Liver (tissue), 8 donors: ENCODE measurements at regions not wholly inside any gene's neighbourhood (a gene's known extent, or its start where the extent isn't known, plus 50 kb on each side); places are given as distances from the start of the nearest gene placed in this dataset.

Experiments used
- DNase-seq: peaks from one replicate; pipeline ENCODE4 v3.0.0-alpha.2; 2017; ENCODE audit warnings: low spot score
- H3K27ac ChIP-seq, 2 donors: one replicate each; pipeline ENCODE4 v1.7.0; 2013; ENCODE audit warnings: inconsistent platforms in 2 of 2, low read length in 2 of 2, control low read depth in 1 of 2, low read depth in 1 of 2, mild to moderate bottlenecking in 1 of 2
- H3K27me3 ChIP-seq, 4 donors: one replicate each; pipeline versions ENCODE4 v1.6.1 to v1.7.0; 2013; ENCODE audit warnings: low read length in 3 of 4, inconsistent platforms in 1 of 4, mild to moderate bottlenecking in 1 of 4, moderate library complexity in 1 of 4; ENCODE audit not compliant: control insufficient read depth in 4 of 4, insufficient read depth in 4 of 4
- H3K36me3 ChIP-seq, 4 donors: one replicate each; pipeline versions ENCODE4 v1.6.1 to v1.7.0; 2013; ENCODE audit warnings: low read length in 3 of 4, mild to moderate bottlenecking in 3 of 4, low read depth in 1 of 4, moderate library complexity in 1 of 4; ENCODE audit not compliant: control insufficient read depth in 4 of 4, insufficient read depth in 3 of 4
- H3K4me1 ChIP-seq, 4 donors: one replicate each; pipeline versions ENCODE4 v1.6.1 to v1.7.0; 2013; ENCODE audit warnings: low read length in 3 of 4, mild to moderate bottlenecking in 3 of 4, moderate library complexity in 1 of 4; ENCODE audit not compliant: control insufficient read depth in 4 of 4, insufficient read depth in 4 of 4
- H3K4me3 ChIP-seq, 3 donors: one replicate each; pipeline versions ENCODE4 v1.6.1 to v1.7.0; 2013; ENCODE audit warnings: low read length in 3 of 3, control low read depth in 1 of 3, low read depth in 1 of 3, mild to moderate bottlenecking in 1 of 3
- H3K9ac ChIP-seq, 2 donors: one replicate each; pipeline ENCODE4 v1.7.0; 2013; ENCODE audit warnings: low read length in 2 of 2, mild to moderate bottlenecking in 2 of 2, moderate library complexity in 2 of 2, control low read depth in 1 of 2, low read depth in 1 of 2
- H3K9me3 ChIP-seq, 4 donors: one replicate each; pipeline versions ENCODE4 v1.6.1 to v1.7.0; 2013; ENCODE audit warnings: low read length in 3 of 4; ENCODE audit not compliant: control insufficient read depth in 4 of 4
- ATF3 ChIP-seq: IDR thresholded peaks from 2 replicates; pipeline ENCODE4 v1.6.1; 2016; ENCODE audit warnings: antibody characterized with exemption
- CTCF ChIP-seq: fragments of 150-350 bp; IDR thresholded peaks from 2 replicates; pipeline ENCODE4 v1.5.1; 2017; ENCODE audit warnings: improper control_type of control experiment, low read depth, low read length; ENCODE audit not compliant: missing input control
- EGR1 ChIP-seq, 2 donors: IDR thresholded peaks; 2 replicates each; pipeline ENCODE4 v1.6.1; 2016 to 2018; ENCODE audit warnings: antibody characterized with exemption in 2 of 2, low read depth in 2 of 2
- FOXA1 ChIP-seq: IDR thresholded peaks from 2 replicates; pipeline ENCODE4 v1.6.1; 2016; ENCODE audit warnings: antibody characterized with exemption
- FOXA2 ChIP-seq: IDR thresholded peaks from 2 replicates; pipeline ENCODE4 v1.6.1; 2016; ENCODE audit warnings: antibody characterized with exemption
- GABPA ChIP-seq, 2 donors: IDR thresholded peaks in 1 of 2; conservative IDR thresholded peaks in 1 of 2; 2 replicates each; pipeline ENCODE4 v1.6.1; 2016; ENCODE audit warnings: antibody characterized with exemption in 2 of 2, mild to moderate bottlenecking in 1 of 2, moderate library complexity in 1 of 2
- HNF4A ChIP-seq, 2 donors: conservative IDR thresholded peaks; 2 replicates each; pipeline ENCODE4 v1.6.1; 2016; ENCODE audit warnings: antibody characterized with exemption in 2 of 2, mild to moderate bottlenecking in 2 of 2
- HNF4G ChIP-seq: IDR thresholded peaks from 2 replicates; pipeline ENCODE4 v1.6.1; 2016; ENCODE audit warnings: antibody characterized with exemption
- JUND ChIP-seq, 2 donors: IDR thresholded peaks; 2 replicates each; pipeline ENCODE4 v1.6.1; 2016; ENCODE audit warnings: antibody characterized with exemption in 2 of 2
- NR2F2 ChIP-seq: IDR thresholded peaks from 2 replicates; pipeline ENCODE4 v1.6.1; 2016; ENCODE audit warnings: antibody characterized with exemption
- RAD21 ChIP-seq, 2 donors: IDR thresholded peaks; 2 replicates each; pipeline ENCODE4 v1.6.1; 2016; ENCODE audit warnings: antibody characterized with exemption in 2 of 2, mild to moderate bottlenecking in 2 of 2
- REST ChIP-seq: IDR thresholded peaks from 2 replicates; pipeline ENCODE4 v1.6.1; 2016; ENCODE audit warnings: antibody characterized with exemption, mild to moderate bottlenecking
- RXRA ChIP-seq, 2 donors: IDR thresholded peaks; 2 replicates each; pipeline ENCODE4 v1.6.1; 2017 to 2018; ENCODE audit warnings: antibody characterized with exemption in 2 of 2, mild to moderate bottlenecking in 1 of 2
- SP1 ChIP-seq: IDR thresholded peaks from 2 replicates; pipeline ENCODE4 v1.6.1; 2018; ENCODE audit warnings: antibody characterized with exemption, mild to moderate bottlenecking
- TAF1 ChIP-seq: conservative IDR thresholded peaks from 2 replicates; pipeline ENCODE4 v1.6.1; 2016; ENCODE audit warnings: antibody characterized with exemption, mild to moderate bottlenecking
- YY1 ChIP-seq: IDR thresholded peaks from 2 replicates; pipeline ENCODE4 v1.6.1; 2016; ENCODE audit warnings: antibody characterized with exemption, mild to moderate bottlenecking
- ZBTB33 ChIP-seq: IDR thresholded peaks from 2 replicates; pipeline ENCODE4 v1.6.1; 2016; ENCODE audit warnings: antibody characterized with exemption
- WGBS: extraction: QIAGEN DNeasy Blood & Tissue Kit; methylation state at CpG from one replicate; pipeline ENCODE4 v1.1.7; 2013; 5-methylcytosine and 5-hydroxymethylcytosine counted together
- TF ChIP-seq, protein P1 (sequence below): IDR thresholded peaks from 2 replicates; pipeline ENCODE4 v1.6.1; 2016; ENCODE audit warnings: antibody characterized with exemption
- donor health status: healthy.
- donor health status: healthy.
- donor health status: healthy.
- donor health status: healthy.
- donor health status: healthy.

GRCh38 chr22:49446759-49447710 is 380.6 kb downstream of the BRD1 start:
- H3K27ac ChIP-seq: no peak overlapping the region
- no peaks in the 10 kb centered on the region for H3K36me3 ChIP-seq
- WGBS: 71% methylated on average over 21 of the region's 21 CpGs
- H3K9ac ChIP-seq: no peak overlapping the region
- H3K4me3 ChIP-seq: no peak overlapping the region
- peaks cover 0 to 11% (median 3%) of the 10 kb centered on the region in 4 donors for H3K27me3 ChIP-seq
- H3K9me3 ChIP-seq: peaks cover 0 to 3% (median 0%) of the 10 kb centered on the region in 4 donors
- DNase-seq: no peak
- TF ChIP-seq SP1 (no peak), FOXA1 (no peak), GABPA (IDR thresholded peaks at IDR 0.05 in 1 of 2, conservative IDR thresholded peaks at IDR 0.05 in 1 of 2) (no peak), CTCF (no peak), FOXA2 (no peak), RXRA (IDR thresholded peaks at IDR 0.05) (no peak), RAD21 (IDR thresholded peaks at IDR 0.05) (no peak), HNF4A (conservative IDR thresholded peaks at IDR 0.05) (no peak), ATF3 (no peak), JUND (IDR thresholded peaks at IDR 0.05) (no peak), EGR1 (IDR thresholded peaks at IDR 0.05; ENCODE audit: low read depth in 2 of 2) (no peak), ZBTB33 (no peak), HNF4G (no peak), TAF1 (no peak), REST (no peak), YY1 (no peak), NR2F2 (no peak)
- TF ChIP-seq, protein P1, sequence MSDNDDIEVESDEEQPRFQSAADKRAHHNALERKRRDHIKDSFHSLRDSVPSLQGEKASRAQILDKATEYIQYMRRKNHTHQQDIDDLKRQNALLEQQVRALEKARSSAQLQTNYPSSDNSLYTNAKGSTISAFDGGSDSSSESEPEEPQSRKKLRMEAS: no peak
- no peaks in the 10 kb centered on the region for H3K4me1 ChIP-seq
